ENCODE measurements at regions not wholly inside any gene's neighbourhood (a gene's known extent, or its start where the extent isn't known, plus 50 kb on each side); places are given as distances from the start of the nearest gene placed in this dataset.
"Not testable (repeated sequence)": the region's sequence is repeated elsewhere in the genome, so short reads cannot be mapped to it uniquely, and the experiment has no call there.

GRCh38 chrX:139475432-139475831 is 55.1 kb upstream of the F9 start:
- no peak for DNase-seq (ENCODE audit: low read depth)
- POLR2A ChIA-PET, result no interaction called here
- CTCF ChIA-PET, result no interaction called here

GRCh38 chrX:139461945-139462344 is 68.6 kb upstream of the F9 start:
- H3K36me3 ChIP-seq (ENCODE audit: control insufficient read depth, insufficient read depth, low read length); H3K4me3 ChIP-seq (ENCODE audit: low read depth, low read length); H3K27me3 ChIP-seq (ENCODE audit: control insufficient read depth, insufficient read depth, low read length); CTCF ChIA-PET; DNase-seq (ENCODE audit: low read depth); POLR2A ChIA-PET: not testable (repeated sequence)

More at GRCh38 chrX:139475432-139475831, 55.1 kb upstream of the F9 start:
- H3K36me3 ChIP-seq (ENCODE audit: control insufficient read depth, insufficient read depth, low read length), result no peaks in the 10 kb centered on the region
- TF ChIP-seq CTCF (IDR thresholded peaks at IDR 0.05; ENCODE audit: insufficient read depth, low read depth, low read length), result no peak
- H3K27me3 ChIP-seq (ENCODE audit: control insufficient read depth, insufficient read depth, low read length), result no peaks in the 10 kb centered on the region
- no peak overlapping the region for H3K4me3 ChIP-seq (ENCODE audit: low read depth, low read length)

GRCh38 chrX:139454743-139455142 is 75.8 kb upstream of the F9 start:
- ChIA-PET POLR2A (no interaction called here), CTCF (no interaction called here)
- Histone ChIP-seq H3K36me3 (ENCODE audit: control insufficient read depth, insufficient read depth, low read length) (no peaks in the 10 kb centered on the region), H3K4me3 (ENCODE audit: low read depth, low read length) (no peak overlapping the region), H3K27me3 (ENCODE audit: control insufficient read depth, insufficient read depth, low read length) (no peaks in the 10 kb centered on the region)
- TF ChIP-seq CTCF (IDR thresholded peaks at IDR 0.05; ENCODE audit: insufficient read depth, low read depth, low read length), result no peak
- DNase-seq (ENCODE audit: low read depth), result no peak

GRCh38 chrX:139448996-139449395 is 81.5 kb upstream of the F9 start:
- CTCF ChIA-PET, result no interaction called here
- DNase-seq (ENCODE audit: low read depth), result no peak
- no peaks in the 10 kb centered on the region for H3K27me3 ChIP-seq (ENCODE audit: control insufficient read depth, insufficient read depth, low read length)

GRCh38 chrX:139446832-139447231 is 83.7 kb upstream of the F9 start:
- Histone ChIP-seq H3K4me3 (ENCODE audit: low read depth, low read length) (no peak overlapping the region), H3K36me3 (ENCODE audit: control insufficient read depth, insufficient read depth, low read length) (no peaks in the 10 kb centered on the region), H3K27me3 (ENCODE audit: control insufficient read depth, insufficient read depth, low read length) (no peaks in the 10 kb centered on the region)
- ChIA-PET POLR2A (no interaction called here), CTCF (no interaction called here)
- TF ChIP-seq CTCF (IDR thresholded peaks at IDR 0.05; ENCODE audit: insufficient read depth, low read depth, low read length), result no peak
- DNase-seq (ENCODE audit: low read depth), result no peak

More at GRCh38 chrX:139448996-139449395, 81.5 kb upstream of the F9 start:
- Histone ChIP-seq H3K36me3 (ENCODE audit: control insufficient read depth, insufficient read depth, low read length) (no peaks in the 10 kb centered on the region), H3K4me3 (ENCODE audit: low read depth, low read length) (no peak overlapping the region)
- TF ChIP-seq CTCF (IDR thresholded peaks at IDR 0.05; ENCODE audit: insufficient read depth, low read depth, low read length), result no peak
- POLR2A ChIA-PET, result no interaction called here

- no peak for DNase-seq (ENCODE audit: low read depth)
- H3K4me3 ChIP-seq (ENCODE audit: low read depth, low read length), result no peak overlapping the region
- no peaks in the 10 kb centered on the region for H3K36me3 ChIP-seq (ENCODE audit: control insufficient read depth, insufficient read depth, low read length)
- POLR2A ChIA-PET, result no interaction called here
- no peaks in the 10 kb centered on the region for H3K27me3 ChIP-seq (ENCODE audit: control insufficient read depth, insufficient read depth, low read length)
- CTCF ChIA-PET, result no interaction called here
- no peak for TF ChIP-seq CTCF (IDR thresholded peaks at IDR 0.05; ENCODE audit: insufficient read depth, low read depth, low read length)
These were observed 100.6 kb upstream of the F9 start for GRCh38 chrX:139429913-139430312.

Measured in BJ (cell line).